H1 (cell line): ENCODE measurements at regions not wholly inside any gene's neighbourhood (a gene's known extent, or its start where the extent isn't known, plus 50 kb on each side); places are given as distances from the start of the nearest gene placed in this dataset.

Source experiments
- RAD21 ChIP-seq, 2 experiments: IDR thresholded peaks in 1 of 2; conservative IDR thresholded peaks in 1 of 2; 2 replicates each; pipeline ENCODE4 v1.6.1; 2011; ENCODE audit warnings: low read depth in 2 of 2, low read length in 2 of 2, improper control_type of control experiment in 1 of 2, inconsistent platforms in 1 of 2, mild to moderate bottlenecking in 1 of 2, moderate library complexity in 1 of 2
- RXRA ChIP-seq: IDR thresholded peaks from 2 replicates; pipeline ENCODE4 v1.6.1; 2011; ENCODE audit warnings: low read depth, mild to moderate bottlenecking, low read length, moderate library complexity; ENCODE audit not compliant: insufficient read depth
- YY1 ChIP-seq: IDR thresholded peaks from 2 replicates; pipeline ENCODE4 v1.6.1; 2011; ENCODE audit warnings: low read depth, mild to moderate bottlenecking, low read length

DNA sequence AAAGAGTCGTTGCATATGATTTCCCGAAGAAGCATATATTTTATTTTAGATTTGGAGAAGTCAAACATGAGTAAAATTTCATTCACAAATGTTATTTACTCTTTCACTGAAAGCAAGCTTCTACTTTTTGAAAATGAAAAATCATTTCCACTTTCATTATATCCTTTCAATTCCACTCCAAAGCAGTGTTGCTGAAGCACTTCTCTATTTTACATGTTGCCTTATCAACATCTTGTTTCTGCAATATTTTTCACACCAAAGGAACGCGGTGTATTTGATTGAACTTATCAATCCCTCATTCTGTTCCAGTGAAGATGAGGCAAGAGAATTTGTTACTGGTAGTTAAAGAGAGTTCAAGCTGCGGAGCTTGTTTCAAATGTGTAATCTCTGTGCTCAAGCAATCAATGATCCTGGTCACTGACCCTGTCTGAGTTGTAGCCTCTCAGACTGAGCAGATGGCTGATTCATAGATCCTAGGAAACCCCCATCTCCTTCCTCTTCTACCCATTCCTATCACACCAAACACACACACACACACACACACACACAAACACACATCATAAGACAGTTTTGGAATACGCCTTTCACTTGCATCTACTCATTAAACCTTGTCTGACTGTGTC, 236.2 kb upstream of the FLRT2 start (continued):
- no peak for TF ChIP-seq RAD21 (IDR thresholded peaks at IDR 0.05 in 1 of 2, conservative IDR thresholded peaks at IDR 0.05 in 1 of 2; ENCODE audit: low read depth in 2 of 2, low read length in 2 of 2)
- no peak for TF ChIP-seq YY1
- no peak for TF ChIP-seq RXRA
- TF ChIP-seq, all 59 proteins: peak for 0
